OCI-LY7 (cell line): ENCODE measurements at regions not wholly inside any gene's neighbourhood (a gene's known extent, or its start where the extent isn't known, plus 50 kb on each side); places are given as distances from the start of the nearest gene placed in this dataset.

Experiments
- BruUV-seq: library from RNA; stranded (reverse); fragments of 400-500 nt; replicated peaks from 2 replicates; lab custom pipeline; 2021; lab: Mats Ljungman, UMichigan
- CTCF ChIA-PET: fragments of 300-600 bp; sonication (Branson Sonifier 250); formaldehyde crosslinking; loops from one replicate; lab custom pipeline; 2022; ENCODE audit warnings: antibody characterized with exemption; ENCODE audit not compliant: unreplicated experiment; lab: Charles Lee
- POLR2A ChIA-PET: fragments of 300-600 bp; sonication (Branson Sonifier 250); formaldehyde crosslinking; loops from one replicate; lab custom pipeline; 2022; ENCODE audit warnings: antibody characterized with exemption; lab: Charles Lee
- DNase-seq: peaks from one replicate; pipeline ENCODE4 v3.0.0-alpha.2; 2015; ENCODE audit warnings: low spot score
- H2AFZ ChIP-seq: fragments of 200-600 bp; sonication (generic), shearing (Covaris generic); 2 replicates; pipeline ENCODE4 v1.6.1; 2014; ENCODE audit warnings: mild to moderate bottlenecking, antibody characterized with exemption, low read length, moderate library complexity
- H3K27ac ChIP-seq: fragments of 200-600 bp; sonication (generic); 2 replicates; pipeline ENCODE4 v1.5.1; 2014; ENCODE audit warnings: mixed run types, low read depth, mild to moderate bottlenecking, moderate library complexity, low read length, inconsistent platforms; ENCODE audit not compliant: poor library complexity, severe bottlenecking
- H3K36me3 ChIP-seq: fragments of 200-600 bp; sonication (generic); 2 replicates; pipeline ENCODE4 v1.6.1; 2014; ENCODE audit warnings: mild to moderate bottlenecking, antibody characterized with exemption, low read length, moderate library complexity, mixed read lengths; ENCODE audit not compliant: insufficient read depth
- H3K4me1 ChIP-seq: fragments of 200-600 bp; sonication (generic); 2 replicates; pipeline ENCODE4 v1.5.1; 2014; ENCODE audit warnings: mild to moderate bottlenecking, low read length; ENCODE audit not compliant: insufficient read depth, poor library complexity, severe bottlenecking
- H3K4me2 ChIP-seq: fragments of 200-600 bp; sonication (generic); 2 replicates; pipeline ENCODE4 v1.6.1; 2014; ENCODE audit warnings: mild to moderate bottlenecking, low read length
- H3K4me3 ChIP-seq: fragments of 200-600 bp; sonication (generic); 2 replicates; pipeline ENCODE4 v1.5.1; 2014; ENCODE audit warnings: mild to moderate bottlenecking, low read depth, low read length; ENCODE audit not compliant: poor library complexity, severe bottlenecking
- H3K79me2 ChIP-seq: fragments of 200-600 bp; sonication (generic); 2 replicates; pipeline ENCODE4 v1.6.1; 2016; ENCODE audit warnings: low read depth, mild to moderate bottlenecking, low read length, moderate library complexity, mixed read lengths; ENCODE audit not compliant: insufficient read depth
- H3K9me2 ChIP-seq: fragments of 200-600 bp; sonication (generic); 2 replicates; pipeline ENCODE4 v1.6.1; 2016; ENCODE audit warnings: mild to moderate bottlenecking, low read length, mixed read lengths; ENCODE audit not compliant: insufficient read depth
- H3K9me3 ChIP-seq: fragments of 200-600 bp; sonication (generic); 2 replicates; pipeline ENCODE4 v1.6.1; 2014; ENCODE audit warnings: mild to moderate bottlenecking, mixed run types, low read length, mixed read lengths
- H4K20me1 ChIP-seq: fragments of 200-600 bp; sonication (generic); 2 replicates; pipeline ENCODE4 v1.6.1; 2014; ENCODE audit warnings: mild to moderate bottlenecking, antibody characterized with exemption, low read length, moderate library complexity, mixed read lengths; ENCODE audit not compliant: insufficient read depth
- CTCF ChIP-seq: fragments of 200-600 bp; sonication (generic); conservative IDR thresholded peaks from 2 replicates; pipeline ENCODE4 v1.5.1; 2014; ENCODE audit warnings: mild to moderate bottlenecking, antibody characterized with exemption, low read length, moderate library complexity, mixed read lengths
- EZH2phosphoT487 ChIP-seq: fragments of 200-600 bp; sonication (generic); IDR thresholded peaks from 2 replicates; pipeline ENCODE4 v1.6.1; 2018; ENCODE audit warnings: low read depth, borderline replicate concordance, mild to moderate bottlenecking, mixed run types, antibody characterized with exemption, low read length, moderate library complexity, mixed read lengths
- intact Hi-C: fragments of 100-400 bp; cut with micrococcal nuclease; formaldehyde crosslinking; loops from one replicate; pipeline ENCODE4 v1.10.0; 2022; ENCODE audit not compliant: unreplicated experiment

- intact Hi-C loops, result no loop called here
- H3K9me2 ChIP-seq, result no peaks in the 10 kb centered on the region
- H2AFZ ChIP-seq, result no peak overlapping the region
- no peak overlapping the region for H3K27ac ChIP-seq
- TF ChIP-seq EZH2phosphoT487 (no peak), CTCF (no peak)
- H3K4me1 ChIP-seq, result no peaks in the 10 kb centered on the region
- no TSS peak for BruUV-seq
- H3K4me3 ChIP-seq, result no peak overlapping the region
- H4K20me1 ChIP-seq, result no peaks in the 10 kb centered on the region
- POLR2A ChIA-PET, result no interaction called here
- CTCF ChIA-PET, result no interaction called here
- DNase-seq, result no peak
- no peaks in the 10 kb centered on the region for H3K79me2 ChIP-seq
- H3K36me3 ChIP-seq, result no peaks in the 10 kb centered on the region
- H3K9me3 ChIP-seq, result no peaks in the 10 kb centered on the region
- no peak overlapping the region for H3K4me2 ChIP-seq
These were observed 301.5 kb downstream of the NDUFA10 start for GRCh38 chr2:239723486-239724193.

DNA sequence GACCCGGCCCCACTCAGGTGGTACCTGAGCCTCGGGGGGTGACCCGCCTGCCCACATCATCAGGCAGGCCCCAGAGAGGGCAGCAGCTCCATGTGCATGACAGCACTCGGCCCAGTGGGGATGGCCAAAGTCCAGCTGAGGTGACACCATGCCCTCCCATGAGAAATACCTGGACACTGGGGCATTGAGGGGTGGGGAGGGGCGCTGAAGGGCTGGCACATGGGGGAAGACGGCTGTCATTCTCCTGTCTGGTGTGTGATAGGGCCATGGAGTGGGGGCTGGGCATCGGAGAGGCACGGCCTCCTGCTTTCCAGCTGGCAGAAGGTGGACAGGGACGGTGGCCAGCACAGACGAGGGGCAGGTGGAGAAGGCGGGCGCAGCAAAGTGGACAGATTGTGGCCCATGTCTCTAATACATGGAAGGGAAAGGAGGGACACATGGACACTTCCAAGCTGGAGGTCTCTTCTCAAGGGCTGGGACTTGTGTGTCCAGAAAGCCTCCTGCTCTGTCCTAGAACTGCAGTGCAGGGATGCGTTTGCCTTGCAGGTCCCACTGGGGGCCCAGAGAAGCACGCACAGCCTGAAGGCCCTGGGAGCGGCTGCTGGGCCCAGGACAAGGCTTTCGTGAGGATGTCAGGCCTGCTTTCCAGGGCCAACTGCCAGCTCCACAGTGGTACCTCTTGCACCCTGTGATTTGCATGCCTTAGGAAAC lies 302.2 kb downstream of the NDUFA10 start:
- POLR2A ChIA-PET, result no interaction called here
- Histone ChIP-seq H3K36me3 (no peaks in the 10 kb centered on the region), H3K27ac (no peak overlapping the region), H3K4me2 (no peak overlapping the region), H3K9me2 (no peaks in the 10 kb centered on the region), H3K79me2 (no peaks in the 10 kb centered on the region), H3K4me1 (no peaks in the 10 kb centered on the region), H3K9me3 (no peaks in the 10 kb centered on the region), H4K20me1 (no peaks in the 10 kb centered on the region), H2AFZ (no peak overlapping the region), H3K4me3 (no peak overlapping the region)
- TF ChIP-seq EZH2phosphoT487, result no peak
- TF ChIP-seq CTCF, result no peak
- DNase-seq, result no peak
- BruUV-seq, result no TSS peak
- intact Hi-C loops, result no loop called here
- CTCF ChIA-PET, result no interaction called here
